GM12873 (cell line): ENCODE measurements at regions not wholly inside any gene's neighbourhood (a gene's known extent, or its start where the extent isn't known, plus 50 kb on each side); places are given as distances from the start of the nearest gene placed in this dataset.

ENCODE experiments used
- CTCF ChIP-seq: IDR thresholded peaks from 2 replicates; pipeline ENCODE4 v1.5.1; 2012; ENCODE audit warnings: low read depth, mild to moderate bottlenecking, moderate library complexity, low read length, control low read depth; ENCODE audit not compliant: insufficient read depth; ENCODE audit errors: missing control alignments

DNA sequence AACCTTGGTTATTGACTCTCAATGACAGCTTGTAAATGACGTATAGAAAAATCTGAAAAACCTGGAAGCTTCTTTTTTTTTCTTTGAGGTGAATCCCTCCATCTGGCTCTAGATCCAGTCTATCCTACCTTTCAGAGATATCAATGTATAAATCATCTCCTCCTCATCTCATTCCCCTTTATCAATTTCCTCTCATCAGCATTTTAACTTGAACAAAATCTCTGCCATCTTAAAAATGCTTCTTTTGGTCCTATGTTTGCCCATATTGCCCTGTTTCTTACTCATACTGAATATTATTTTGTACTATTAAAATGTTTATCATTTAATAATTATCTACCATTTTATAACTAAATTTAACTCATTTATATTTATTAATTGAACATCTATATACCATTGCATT is 306.7 kb upstream of the TSHZ2 start:
- no peak for TF ChIP-seq CTCF

DNA sequence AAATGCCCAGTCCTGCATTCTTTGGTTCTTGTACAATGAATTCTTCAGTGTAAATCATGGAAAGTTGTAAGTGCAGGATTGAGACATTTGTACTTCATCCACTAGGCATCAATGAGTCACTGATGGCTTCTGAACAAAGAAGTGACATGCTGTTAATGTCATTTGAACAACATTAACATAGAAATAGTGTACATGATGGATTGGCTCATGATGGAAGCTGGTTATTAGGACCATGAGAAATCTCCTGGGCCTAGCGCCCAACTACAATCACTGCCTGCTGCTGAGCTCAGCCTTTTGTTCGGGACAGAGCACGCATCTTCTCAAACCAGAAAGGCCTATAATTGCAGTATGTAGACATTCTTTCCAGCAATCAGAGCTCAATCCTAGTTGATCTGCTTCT is 316.8 kb upstream of the TSHZ2 start:
- no peak for TF ChIP-seq CTCF

DNA sequence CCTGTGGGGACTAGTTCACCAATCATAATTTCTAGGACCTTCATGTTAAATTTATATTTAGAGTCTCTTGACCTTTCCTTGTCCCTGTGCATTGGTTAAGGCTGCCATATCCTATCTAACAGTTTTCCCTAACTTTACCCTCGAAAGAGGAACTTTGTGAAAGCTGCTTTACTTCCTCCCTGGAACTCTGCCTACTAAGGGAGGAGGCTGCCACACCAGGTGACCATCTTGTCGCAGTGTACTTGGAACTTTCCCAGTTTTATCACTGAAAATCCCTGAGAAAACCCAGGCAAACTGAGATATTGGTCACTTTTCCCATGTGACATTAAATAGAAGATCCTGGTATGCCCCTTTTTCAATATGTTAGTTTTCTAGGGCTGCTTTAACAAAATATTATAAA is 317.6 kb upstream of the TSHZ2 start:
- no peak for TF ChIP-seq CTCF

DNA sequence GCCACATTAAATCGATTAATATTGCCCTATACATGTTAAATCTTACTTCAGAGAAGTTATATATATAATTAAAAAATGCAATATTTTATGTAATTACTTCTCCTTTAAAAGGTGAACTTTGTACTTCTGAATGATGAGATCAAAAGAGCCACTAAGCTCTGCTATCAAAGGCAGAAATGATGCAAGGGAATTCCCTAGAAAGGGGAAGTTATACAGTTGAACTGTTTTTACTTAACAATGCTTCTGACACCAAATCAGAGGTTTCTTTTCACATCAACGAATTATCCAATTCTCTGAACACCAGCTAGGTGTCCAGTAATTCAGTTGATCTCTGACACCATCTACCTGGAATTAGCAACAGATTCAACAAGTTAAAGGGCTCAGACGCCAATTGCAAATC is 319.9 kb upstream of the TSHZ2 start:
- no peak for TF ChIP-seq CTCF

GRCh38 chr20:52649727-52650126 is 322.4 kb upstream of the TSHZ2 start:
- TF ChIP-seq CTCF = no peak

GRCh38 chr20:52645822-52646221 is 326.3 kb upstream of the TSHZ2 start:
- no peak for TF ChIP-seq CTCF

GRCh38 chr20:52643034-52643433 is 329.1 kb upstream of the TSHZ2 start:
- no peak for TF ChIP-seq CTCF

GRCh38 chr20:52637201-52637600 is 335.0 kb upstream of the TSHZ2 start:
- no peak for TF ChIP-seq CTCF
